Sigmoid colon (tissue), 4 donors: ENCODE measurements at regions not wholly inside any gene's neighbourhood (a gene's known extent, or its start where the extent isn't known, plus 50 kb on each side); places are given as distances from the start of the nearest gene placed in this dataset.

Experiments
- EP300 ChIP-seq, 4 donors: sonication (generic); formaldehyde crosslinking; IDR thresholded peaks; one replicate each; pipeline ENCODE4 v1.6.1; 2017; ENCODE audit warnings: antibody characterized with exemption in 4 of 4
- POLR2A ChIP-seq, 2 donors: fragments of 450-650 bp; IDR thresholded peaks; one replicate each; pipeline ENCODE4 v1.6.1; 2016; ENCODE audit warnings: antibody characterized with exemption in 2 of 2, mild to moderate bottlenecking in 2 of 2, moderate library complexity in 2 of 2
- POLR2AphosphoS5 ChIP-seq, 4 donors: sonication (generic); formaldehyde crosslinking; IDR thresholded peaks; one replicate each; pipeline ENCODE4 v1.6.1; 2017; ENCODE audit warnings: antibody characterized with exemption in 4 of 4
- TF ChIP-seq, protein P1 (sequence below), 4 experiments: fragments of 450-650 bp in 3 of 4; fragments of 200-600 bp in 1 of 4; IDR thresholded peaks; one replicate each; pipeline ENCODE4 v1.5.1; 2016 to 2019; ENCODE audit warnings: antibody characterized with exemption in 4 of 4, mild to moderate bottlenecking in 3 of 4, moderate library complexity in 2 of 4

DNA sequence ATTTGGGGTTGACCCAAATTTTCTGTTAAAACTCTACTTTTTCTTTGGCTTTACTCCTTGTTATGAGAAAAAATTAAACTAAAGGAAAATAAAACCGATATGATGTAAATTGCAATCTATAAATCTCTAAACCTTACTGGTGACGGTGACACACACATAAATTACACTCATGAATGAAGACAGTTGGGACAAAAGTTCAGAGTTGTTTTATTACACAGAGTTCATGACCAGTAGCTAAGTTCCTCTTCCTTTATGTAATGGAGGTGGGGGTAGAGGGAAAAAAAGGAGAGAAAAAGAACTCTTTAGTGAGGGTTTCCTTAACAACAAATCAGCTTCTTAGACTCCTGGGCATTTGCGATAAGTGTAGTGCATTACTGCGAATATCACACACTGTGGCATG is 220.7 kb downstream of the KCNJ2 start:
- TF ChIP-seq POLR2A (IDR thresholded peaks at IDR 0.05) = no peak
- TF ChIP-seq, protein P1, sequence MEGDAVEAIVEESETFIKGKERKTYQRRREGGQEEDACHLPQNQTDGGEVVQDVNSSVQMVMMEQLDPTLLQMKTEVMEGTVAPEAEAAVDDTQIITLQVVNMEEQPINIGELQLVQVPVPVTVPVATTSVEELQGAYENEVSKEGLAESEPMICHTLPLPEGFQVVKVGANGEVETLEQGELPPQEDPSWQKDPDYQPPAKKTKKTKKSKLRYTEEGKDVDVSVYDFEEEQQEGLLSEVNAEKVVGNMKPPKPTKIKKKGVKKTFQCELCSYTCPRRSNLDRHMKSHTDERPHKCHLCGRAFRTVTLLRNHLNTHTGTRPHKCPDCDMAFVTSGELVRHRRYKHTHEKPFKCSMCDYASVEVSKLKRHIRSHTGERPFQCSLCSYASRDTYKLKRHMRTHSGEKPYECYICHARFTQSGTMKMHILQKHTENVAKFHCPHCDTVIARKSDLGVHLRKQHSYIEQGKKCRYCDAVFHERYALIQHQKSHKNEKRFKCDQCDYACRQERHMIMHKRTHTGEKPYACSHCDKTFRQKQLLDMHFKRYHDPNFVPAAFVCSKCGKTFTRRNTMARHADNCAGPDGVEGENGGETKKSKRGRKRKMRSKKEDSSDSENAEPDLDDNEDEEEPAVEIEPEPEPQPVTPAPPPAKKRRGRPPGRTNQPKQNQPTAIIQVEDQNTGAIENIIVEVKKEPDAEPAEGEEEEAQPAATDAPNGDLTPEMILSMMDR (IDR thresholded peaks at IDR 0.05) = no peak
- TF ChIP-seq POLR2AphosphoS5 (IDR thresholded peaks at IDR 0.05) = no peak
- TF ChIP-seq EP300 (IDR thresholded peaks at IDR 0.05) = no peak
